Uterus (tissue), 2 donors: ENCODE measurements at regions not wholly inside any gene's neighbourhood (a gene's known extent, or its start where the extent isn't known, plus 50 kb on each side); places are given as distances from the start of the nearest gene placed in this dataset.

ENCODE experiments used
- CTCF ChIP-seq, 4 experiments: fragments of 200-600 bp in 2 of 4; fragments of 450-650 bp in 2 of 4; sonication (generic) in 2 of 4; IDR thresholded peaks; one replicate each; pipeline ENCODE4 v1.5.1; 2016 to 2019; ENCODE audit warnings: antibody characterized with exemption in 4 of 4, mild to moderate bottlenecking in 2 of 4, moderate library complexity in 1 of 4
- POLR2A ChIP-seq, 2 donors: fragments of 450-650 bp; IDR thresholded peaks; one replicate each; pipeline ENCODE4 v1.6.1; 2016; ENCODE audit warnings: antibody characterized with exemption in 2 of 2, mild to moderate bottlenecking in 1 of 2, moderate library complexity in 1 of 2

GRCh38 chr9:86876621-86877196 is 70.6 kb downstream of the GAS1 start:
- TF ChIP-seq CTCF (IDR thresholded peaks at IDR 0.05) (no peak), POLR2A (IDR thresholded peaks at IDR 0.05) (no peak)
